GM10266 (cell line): ENCODE measurements at regions not wholly inside any gene's neighbourhood (a gene's known extent, or its start where the extent isn't known, plus 50 kb on each side); places are given as distances from the start of the nearest gene placed in this dataset.

Experiments used
- DNase-seq: peaks from one replicate; pipeline ENCODE4 v3.0.0; 2012; ENCODE audit errors: extremely low spot score
- TF ChIP-seq, protein P1 (sequence below): IDR thresholded peaks from 2 replicates; pipeline ENCODE4 v1.5.1; 2012; ENCODE audit warnings: mild to moderate bottlenecking, low read depth; ENCODE audit not compliant: control insufficient read depth, insufficient read depth; ENCODE audit errors: missing control alignments

- TF ChIP-seq, protein P1, sequence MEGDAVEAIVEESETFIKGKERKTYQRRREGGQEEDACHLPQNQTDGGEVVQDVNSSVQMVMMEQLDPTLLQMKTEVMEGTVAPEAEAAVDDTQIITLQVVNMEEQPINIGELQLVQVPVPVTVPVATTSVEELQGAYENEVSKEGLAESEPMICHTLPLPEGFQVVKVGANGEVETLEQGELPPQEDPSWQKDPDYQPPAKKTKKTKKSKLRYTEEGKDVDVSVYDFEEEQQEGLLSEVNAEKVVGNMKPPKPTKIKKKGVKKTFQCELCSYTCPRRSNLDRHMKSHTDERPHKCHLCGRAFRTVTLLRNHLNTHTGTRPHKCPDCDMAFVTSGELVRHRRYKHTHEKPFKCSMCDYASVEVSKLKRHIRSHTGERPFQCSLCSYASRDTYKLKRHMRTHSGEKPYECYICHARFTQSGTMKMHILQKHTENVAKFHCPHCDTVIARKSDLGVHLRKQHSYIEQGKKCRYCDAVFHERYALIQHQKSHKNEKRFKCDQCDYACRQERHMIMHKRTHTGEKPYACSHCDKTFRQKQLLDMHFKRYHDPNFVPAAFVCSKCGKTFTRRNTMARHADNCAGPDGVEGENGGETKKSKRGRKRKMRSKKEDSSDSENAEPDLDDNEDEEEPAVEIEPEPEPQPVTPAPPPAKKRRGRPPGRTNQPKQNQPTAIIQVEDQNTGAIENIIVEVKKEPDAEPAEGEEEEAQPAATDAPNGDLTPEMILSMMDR, result no peak
- DNase-seq, result no peak
These were observed 1941.6 kb upstream of the C9orf72 start for GRCh38 chr9:29514862-29515261.

DNA sequence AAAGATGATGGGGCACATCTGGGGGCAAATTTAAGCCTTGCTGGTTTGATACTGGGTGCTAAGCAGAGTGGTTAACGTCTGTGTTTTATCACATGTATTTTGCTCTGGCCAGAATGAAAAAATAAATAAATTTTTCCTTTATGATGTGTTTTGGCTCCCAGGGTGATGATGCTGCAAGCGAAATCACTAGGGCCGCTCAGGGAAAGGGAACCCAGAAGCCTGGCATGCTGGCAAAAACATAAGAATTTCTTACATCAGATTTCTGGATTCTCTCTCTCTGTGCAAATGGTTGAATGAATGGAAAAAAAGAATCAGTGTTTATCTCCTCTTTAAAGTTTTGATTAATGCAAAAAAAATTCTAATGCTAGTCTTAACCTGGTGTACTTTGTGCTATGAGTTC, 1975.2 kb upstream of the C9orf72 start:
- no peak for DNase-seq
- TF ChIP-seq, protein P1, result no peak

- TF ChIP-seq, protein P1, result no peak
- DNase-seq, result no peak
These were observed 1982.2 kb upstream of the C9orf72 start for GRCh38 chr9:29555502-29555901.

- TF ChIP-seq, protein P1, result no peak
- DNase-seq, result no peak
These were observed 1983.0 kb upstream of the C9orf72 start for GRCh38 chr9:29556317-29556716.

GRCh38 chr9:29556746-29557145, 1983.5 kb upstream of the C9orf72 start:
- no peak for DNase-seq
- TF ChIP-seq, protein P1, result no peak

GRCh38 chr9:29564564-29564963, 1991.3 kb upstream of the C9orf72 start:
- TF ChIP-seq, protein P1, result no peak

GRCh38 chr9:29575219-29575618, 2001.9 kb upstream of the C9orf72 start:
- TF ChIP-seq, protein P1, result no peak
- no peak for DNase-seq

More at GRCh38 chr9:29564564-29564963, 1991.3 kb upstream of the C9orf72 start:
- DNase-seq, result no peak
